Retinal pigment epithelial cell (primary cell): ENCODE measurements at regions not wholly inside any gene's neighbourhood (a gene's known extent, or its start where the extent isn't known, plus 50 kb on each side); places are given as distances from the start of the nearest gene placed in this dataset.
A peak's percentile ranks its signal among the peaks of the same experiment; 100 is the strongest.
"Not testable (repeated sequence)": the region's sequence is repeated elsewhere in the genome, so short reads cannot be mapped to it uniquely, and the experiment has no call there.

Source experiments
- DNase-seq: peaks from one replicate; pipeline ENCODE4 v3.0.0-alpha.2; 2010; ENCODE audit warnings: low read depth
- H3K4me3 ChIP-seq: 2 replicates; pipeline ENCODE4 v1.5.1; 2011; ENCODE audit warnings: mild to moderate bottlenecking, low read length, control low read depth, moderate library complexity
- CTCF ChIP-seq: conservative IDR thresholded peaks from 2 replicates; pipeline ENCODE4 v1.5.1; 2011; ENCODE audit warnings: low read depth, low read length, control low read depth, inconsistent platforms

- no peak overlapping the region for H3K4me3 ChIP-seq
- no peak for DNase-seq
Measured at GRCh38 chr17:71764505-71764904, 356.3 kb upstream of the SOX9 start.

GRCh38 chr17:71765437-71765836 lies 355.4 kb upstream of the SOX9 start:
- DNase-seq = no peak
- no peak for TF ChIP-seq CTCF
- no peak overlapping the region for H3K4me3 ChIP-seq

More at GRCh38 chr17:71764505-71764904, 356.3 kb upstream of the SOX9 start:
- TF ChIP-seq CTCF = peak; percentile 63

GRCh38 chr17:71769850-71770249 lies 351.0 kb upstream of the SOX9 start:
- no peak for TF ChIP-seq CTCF
- no peak for DNase-seq

GRCh38 chr17:71777048-71777640 lies 343.7 kb upstream of the SOX9 start:
- no peak overlapping the region for H3K4me3 ChIP-seq
- DNase-seq = no peak
- TF ChIP-seq CTCF = no peak

More at GRCh38 chr17:71769850-71770249, 351.0 kb upstream of the SOX9 start:
- no peak overlapping the region for H3K4me3 ChIP-seq

- no peak overlapping the region for H3K4me3 ChIP-seq
- no peak for DNase-seq
- TF ChIP-seq CTCF = no peak
Measured at GRCh38 chr17:71779482-71779881, 341.3 kb upstream of the SOX9 start.

GRCh38 chr17:71780596-71780995 lies 340.2 kb upstream of the SOX9 start:
- TF ChIP-seq CTCF = no peak
- no peak overlapping the region for H3K4me3 ChIP-seq
- DNase-seq = no peak

GRCh38 chr17:71782021-71782420 lies 338.8 kb upstream of the SOX9 start:
- H3K4me3 ChIP-seq, DNase-seq: not testable (repeated sequence)
